HEK293T (cell line): ENCODE measurements at regions not wholly inside any gene's neighbourhood (a gene's known extent, or its start where the extent isn't known, plus 50 kb on each side); places are given as distances from the start of the nearest gene placed in this dataset.

Source experiments
- L3MBTL2 ChIP-seq: fragments of 450-650 bp; conservative IDR thresholded peaks from 2 replicates; pipeline ENCODE4 v1.6.1; 2016; ENCODE audit warnings: mild to moderate bottlenecking
- PKNOX1 ChIP-seq: fragments of 450-650 bp; IDR thresholded peaks from 2 replicates; pipeline ENCODE4 v1.6.1; 2016
- SP1 ChIP-seq: fragments of 450-650 bp; IDR thresholded peaks from 2 replicates; pipeline ENCODE4 v1.6.1; 2017

- TF ChIP-seq SP1, result no peak
- no peak for TF ChIP-seq L3MBTL2
- TF ChIP-seq PKNOX1, result no peak
These were observed 373.5 kb upstream of the ADGRL4 start for GRCh38 chr1:79380078-79380477.
